GM19438 (cell line): ENCODE measurements at regions not wholly inside any gene's neighbourhood (a gene's known extent, or its start where the extent isn't known, plus 50 kb on each side); places are given as distances from the start of the nearest gene placed in this dataset.
A peak's percentile ranks its signal among the peaks of the same experiment; 100 is the strongest.

ENCODE experiments used
- ATAC-seq: cut with Tn5 transposase; IDR thresholded peaks from one replicate; pipeline ENCODE4 v1.9.1; 2021; ENCODE audit warnings: low read depth; ENCODE audit not compliant: unreplicated experiment

DNA sequence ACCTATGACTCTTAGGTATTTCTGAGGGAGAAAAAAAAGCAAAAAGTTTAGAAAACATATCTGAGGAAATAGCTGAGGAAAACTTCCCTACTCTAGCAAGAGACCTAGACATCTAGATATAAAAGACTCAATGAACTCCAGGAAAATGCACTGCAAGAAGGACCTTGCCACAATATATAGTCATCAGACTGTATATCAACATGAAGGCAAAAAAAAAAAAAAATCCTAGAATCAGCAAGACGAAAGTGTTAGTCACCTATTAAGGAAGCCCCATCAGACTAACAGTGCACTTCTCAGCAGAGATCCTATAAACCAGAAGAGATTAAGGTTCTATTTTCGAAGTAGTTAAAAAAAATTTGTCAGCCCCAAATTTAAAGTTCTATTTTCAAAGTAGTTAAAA is 166.2 kb downstream of the TMEM38B start:
- ATAC-seq: no peak

DNA sequence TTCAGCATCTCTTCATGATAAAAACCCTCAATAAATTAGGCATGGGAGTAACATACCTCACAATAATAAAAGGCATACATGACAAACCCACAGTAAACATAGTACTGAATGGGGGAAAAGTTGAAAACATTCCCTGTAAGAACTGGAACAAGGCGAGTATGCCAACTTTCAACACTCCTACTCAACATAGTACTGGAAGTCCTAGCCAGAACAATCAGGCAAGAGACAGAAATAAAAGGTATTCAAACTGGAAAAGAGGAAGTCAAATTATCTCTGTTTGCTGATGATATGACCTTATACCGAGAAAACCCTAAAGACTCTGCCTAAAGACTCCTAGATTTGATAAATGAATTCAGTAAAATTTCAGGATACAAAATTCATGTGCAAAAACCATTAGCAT is 167.6 kb downstream of the TMEM38B start:
- no peak for ATAC-seq

DNA sequence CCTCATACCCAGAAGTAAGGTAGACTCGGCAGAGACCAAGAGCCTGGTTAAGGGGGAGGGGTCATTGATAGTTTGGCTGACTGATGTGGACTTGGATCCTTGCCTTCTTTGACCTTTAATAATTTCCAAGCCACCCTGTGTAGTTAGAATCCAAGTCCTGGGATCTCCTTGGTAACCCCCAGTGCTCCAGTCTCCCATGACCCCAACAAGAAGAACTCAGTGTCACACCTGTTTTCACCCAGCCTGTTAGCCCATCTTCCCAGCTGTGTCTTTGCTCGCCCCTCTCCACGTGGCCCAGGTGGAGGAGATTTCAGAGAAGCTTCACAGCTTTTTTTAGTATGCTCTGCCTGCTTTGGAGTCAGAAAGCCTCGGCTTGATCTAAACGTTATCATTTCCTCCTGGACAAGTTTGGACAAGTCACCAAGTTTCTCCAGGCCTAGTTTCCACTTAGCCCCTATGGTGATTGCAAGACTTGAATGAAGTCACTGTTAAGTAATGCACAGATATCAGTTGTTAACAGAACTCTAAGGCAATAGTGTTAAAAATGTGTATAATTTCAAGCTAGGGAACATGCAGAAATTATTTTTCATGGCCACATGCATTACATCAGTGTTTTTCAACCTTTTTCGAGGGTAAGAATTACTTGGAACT is 170.0 kb downstream of the TMEM38B start:
- no peak for ATAC-seq

DNA sequence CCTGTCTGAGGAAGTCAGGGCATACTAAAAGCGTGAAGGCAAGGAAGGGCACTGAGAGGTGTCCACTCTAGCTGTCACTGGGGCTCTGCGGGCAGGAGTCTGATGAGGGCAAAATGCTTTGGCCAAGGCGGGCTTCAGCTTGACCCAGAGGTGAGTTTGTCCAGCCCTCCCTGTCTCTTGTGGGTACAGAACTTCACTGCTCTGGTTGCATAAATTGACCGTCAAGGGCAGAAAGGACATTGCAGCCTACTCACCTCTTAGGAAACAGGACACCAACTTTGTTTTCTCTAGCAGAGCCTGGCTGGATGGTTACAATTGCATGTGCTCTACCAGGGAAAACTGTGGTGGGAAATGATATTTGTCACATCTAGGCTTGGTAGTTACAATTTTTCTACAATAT is 170.9 kb downstream of the TMEM38B start:
- no peak for ATAC-seq

DNA sequence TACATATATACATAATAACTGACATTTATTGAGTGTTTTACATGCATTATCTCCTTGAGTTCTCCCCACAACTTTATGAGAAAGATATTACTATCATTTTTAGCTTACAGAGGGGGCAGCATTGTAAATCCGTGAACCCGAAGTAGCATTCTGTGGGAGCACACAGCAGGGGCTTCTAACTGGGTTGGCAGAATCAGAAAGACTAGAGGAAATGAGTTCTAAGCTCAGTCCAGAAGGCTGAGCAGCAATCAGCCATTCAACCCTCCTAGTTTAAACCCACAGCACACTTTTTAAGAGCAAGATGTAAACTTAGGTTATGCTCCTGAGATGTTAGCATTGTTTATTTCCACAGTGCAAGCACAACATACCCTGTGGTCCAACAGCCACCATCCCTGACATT is 177.2 kb downstream of the TMEM38B start:
- no peak for ATAC-seq

DNA sequence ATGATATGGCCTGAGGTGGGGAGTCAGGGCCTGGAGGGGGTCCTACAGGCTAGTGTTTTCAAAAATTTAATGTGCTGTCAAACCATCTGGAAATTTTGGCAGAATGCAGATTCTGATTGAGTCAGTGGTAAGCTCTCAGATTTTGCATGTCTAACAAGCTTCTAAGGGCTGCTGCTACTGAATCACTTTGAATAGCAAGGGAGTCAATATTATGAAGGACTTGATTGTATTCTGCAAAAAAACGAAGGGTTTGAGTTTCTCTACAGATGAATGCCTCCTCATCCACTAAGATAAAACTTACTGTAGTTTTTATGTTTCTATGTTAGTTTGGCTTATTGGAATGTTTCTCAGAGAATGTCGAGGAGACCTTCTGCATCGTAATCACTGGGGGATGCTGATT is 179.5 kb downstream of the TMEM38B start:
- ATAC-seq: no peak

DNA sequence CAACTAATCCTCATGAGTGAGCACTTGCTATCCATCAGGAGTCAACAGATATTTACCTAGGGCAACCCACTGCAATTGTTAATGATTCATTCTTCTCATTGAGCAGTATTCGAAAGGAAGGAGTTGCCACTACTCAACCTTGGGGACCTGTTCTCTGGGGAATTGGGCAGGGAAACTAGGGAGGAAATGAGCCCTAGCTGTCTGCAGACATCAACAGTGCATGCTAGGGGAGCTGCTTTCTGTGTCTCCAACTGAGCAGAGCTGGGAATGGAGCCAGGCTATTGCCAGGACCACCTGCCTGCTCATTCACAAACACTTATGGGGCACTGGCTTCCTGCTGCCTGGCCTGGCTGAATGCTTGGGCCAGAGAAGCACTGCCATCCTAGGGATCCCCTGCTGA is 183.4 kb downstream of the TMEM38B start:
- peak; percentile 80 for ATAC-seq

DNA sequence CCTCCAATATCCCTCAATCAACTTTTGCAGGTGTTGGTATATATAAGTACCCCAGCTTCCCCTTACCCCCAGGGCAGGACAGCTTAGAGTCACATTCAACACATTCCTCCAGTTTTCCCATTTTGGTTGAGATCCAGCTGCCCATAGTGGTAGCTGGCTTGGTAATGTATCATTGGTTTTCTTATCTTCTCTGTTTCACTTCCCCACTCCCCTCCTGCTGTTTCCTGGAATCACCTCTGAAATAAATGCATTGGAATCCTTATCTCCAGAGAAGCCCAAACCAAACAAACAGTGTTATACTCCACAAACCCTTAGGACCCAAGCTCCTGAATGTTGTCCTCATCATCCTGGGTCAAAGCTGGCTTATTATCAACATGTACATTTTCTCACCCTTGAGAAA is 184.8 kb downstream of the TMEM38B start:
- ATAC-seq: no peak

DNA sequence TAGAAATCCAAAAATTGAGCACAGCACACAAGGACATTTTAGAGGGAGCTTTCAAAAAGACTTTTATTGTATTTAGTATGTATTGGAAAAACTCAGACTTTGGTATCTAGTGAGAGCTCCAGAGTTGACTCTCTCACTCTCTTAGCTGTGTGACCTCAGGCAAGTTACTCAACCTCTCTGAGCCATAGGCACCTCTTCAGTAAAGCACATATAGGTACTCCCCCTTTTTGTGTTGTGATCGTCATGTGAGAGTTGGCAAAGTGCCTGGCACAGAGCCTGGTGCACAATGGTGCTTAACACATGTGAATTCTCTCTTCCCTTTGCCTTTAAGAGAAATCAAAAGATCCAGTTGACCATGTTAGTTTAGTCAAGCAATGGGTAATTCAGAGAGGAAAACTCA is 186.2 kb downstream of the TMEM38B start:
- ATAC-seq: no peak

DNA sequence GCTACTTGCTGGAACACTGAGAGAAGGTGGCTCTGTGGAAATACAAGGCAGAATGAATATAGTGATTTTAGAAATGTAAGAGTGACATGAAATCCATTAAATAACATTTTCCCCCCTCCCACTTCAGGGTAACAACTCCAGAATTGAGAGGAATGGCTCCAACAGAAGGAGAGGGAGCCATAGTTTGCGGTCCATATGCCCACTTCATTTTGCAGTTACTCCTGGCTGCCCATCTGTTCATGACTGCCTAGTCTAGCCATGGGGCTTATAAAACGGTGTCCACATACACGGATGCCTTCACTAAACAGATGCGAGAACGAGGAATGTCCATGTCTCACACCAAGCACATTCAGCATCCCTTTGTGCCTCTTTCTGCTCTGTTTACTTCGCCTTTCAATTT is 186.7 kb downstream of the TMEM38B start:
- no peak for ATAC-seq

DNA sequence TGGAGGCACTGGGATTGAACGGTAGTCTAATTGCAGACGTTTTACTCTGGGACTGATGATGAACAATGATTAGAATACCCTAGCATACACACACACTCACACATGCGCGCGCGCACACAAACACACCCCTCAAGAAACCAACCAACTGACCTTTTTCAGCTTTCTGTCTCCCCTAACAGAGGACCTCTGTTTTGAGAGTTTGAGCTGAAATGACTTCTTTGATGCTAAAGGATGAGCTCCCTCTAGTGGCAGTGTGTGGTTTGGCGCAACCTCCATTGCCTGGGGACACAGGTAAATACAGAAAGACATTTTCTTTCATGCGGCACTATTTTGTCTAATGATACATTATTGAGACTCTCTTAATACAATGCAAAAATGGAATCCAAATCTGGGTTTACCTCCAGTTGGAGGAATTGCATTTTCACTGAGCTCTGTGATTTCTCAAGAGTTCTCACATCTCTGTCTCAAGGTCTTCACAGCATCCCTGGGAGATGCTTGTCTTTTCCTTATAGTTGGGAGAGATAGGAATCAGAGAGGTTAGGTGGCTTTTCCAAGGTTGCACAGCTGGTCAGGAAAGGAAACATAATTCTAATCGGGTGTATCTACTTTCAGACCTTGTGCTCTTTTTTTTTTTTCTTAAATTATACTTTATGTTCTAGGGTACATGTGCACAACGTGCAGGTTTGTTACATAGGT is 187.5 kb downstream of the TMEM38B start:
- no peak for ATAC-seq

DNA sequence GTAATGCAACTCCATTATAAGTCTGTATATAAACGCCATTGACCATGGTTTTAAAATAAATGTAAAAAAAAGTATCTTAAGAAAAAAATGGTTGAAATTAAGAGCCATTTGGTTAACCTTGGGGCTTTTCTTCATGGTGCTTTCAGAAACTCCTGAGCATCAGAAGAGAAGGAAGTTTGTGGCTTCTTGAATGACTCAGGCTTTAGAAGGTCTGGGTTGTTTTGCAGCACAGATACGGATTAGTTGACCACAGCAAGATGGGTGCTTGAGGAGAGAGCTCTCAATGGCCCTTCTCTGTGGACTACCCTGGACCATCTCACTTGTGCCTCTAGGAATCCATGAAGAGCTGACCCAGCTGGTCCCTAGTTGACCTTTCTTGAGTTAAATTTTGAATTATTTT is 189.5 kb downstream of the TMEM38B start:
- peak; percentile 87 for ATAC-seq

DNA sequence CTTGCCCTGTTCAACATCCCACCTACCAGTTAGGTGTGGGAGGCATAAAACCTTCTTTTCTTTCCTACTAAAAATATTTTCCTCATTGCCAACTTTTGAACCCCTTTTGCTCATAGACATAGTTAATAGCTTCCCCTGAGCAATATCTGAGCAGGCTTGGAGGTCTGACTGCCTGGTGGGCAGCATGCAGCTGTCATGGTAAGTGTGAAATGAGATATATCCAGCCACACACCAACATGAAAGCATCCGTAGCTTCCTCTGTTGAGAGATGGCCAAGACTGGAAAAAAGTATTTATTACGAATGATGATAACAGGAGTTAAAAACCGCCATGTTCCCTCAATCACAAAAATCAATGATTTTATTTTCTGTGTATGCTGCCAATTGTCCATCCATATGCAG is 190.1 kb downstream of the TMEM38B start:
- no peak for ATAC-seq

DNA sequence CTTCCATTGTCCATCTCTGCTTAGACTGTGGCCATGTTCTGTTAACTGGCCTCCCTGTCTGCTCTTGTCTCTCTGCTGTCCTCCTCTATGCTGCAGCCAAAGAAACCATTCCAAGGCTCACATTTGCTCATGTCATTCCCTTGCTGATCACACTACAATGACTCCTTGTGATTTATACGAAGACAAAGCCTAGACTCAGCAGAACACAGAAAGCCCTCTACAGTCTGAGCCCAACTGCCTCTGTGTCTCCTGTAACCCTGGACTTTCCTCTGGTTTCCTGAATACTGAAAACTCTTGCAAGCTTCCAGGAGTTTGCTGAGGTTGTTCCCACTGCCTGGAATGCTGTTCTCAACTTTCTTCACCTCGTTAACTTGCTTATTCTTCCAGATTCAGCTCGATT is 191.8 kb downstream of the TMEM38B start:
- ATAC-seq: no peak

DNA sequence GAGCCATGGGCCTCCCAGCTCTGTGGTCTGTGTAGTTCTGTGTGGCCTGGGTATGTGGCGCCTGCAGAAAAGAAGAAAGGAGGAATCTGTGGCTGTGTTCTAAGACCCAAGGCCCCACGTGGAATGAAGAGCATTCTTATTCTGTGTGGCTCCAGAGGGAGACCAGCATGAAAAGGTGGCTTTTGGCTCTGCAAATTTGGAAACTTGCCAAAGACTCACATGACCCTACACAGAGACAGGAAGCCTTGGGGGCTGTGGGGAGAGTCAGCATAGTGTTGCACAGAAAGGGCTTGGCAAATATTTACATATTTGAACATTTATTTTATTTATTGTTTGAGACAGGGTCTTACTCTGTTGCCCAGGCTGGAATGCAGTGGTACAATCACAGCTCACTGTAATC is 193.3 kb downstream of the TMEM38B start:
- ATAC-seq: no peak

DNA sequence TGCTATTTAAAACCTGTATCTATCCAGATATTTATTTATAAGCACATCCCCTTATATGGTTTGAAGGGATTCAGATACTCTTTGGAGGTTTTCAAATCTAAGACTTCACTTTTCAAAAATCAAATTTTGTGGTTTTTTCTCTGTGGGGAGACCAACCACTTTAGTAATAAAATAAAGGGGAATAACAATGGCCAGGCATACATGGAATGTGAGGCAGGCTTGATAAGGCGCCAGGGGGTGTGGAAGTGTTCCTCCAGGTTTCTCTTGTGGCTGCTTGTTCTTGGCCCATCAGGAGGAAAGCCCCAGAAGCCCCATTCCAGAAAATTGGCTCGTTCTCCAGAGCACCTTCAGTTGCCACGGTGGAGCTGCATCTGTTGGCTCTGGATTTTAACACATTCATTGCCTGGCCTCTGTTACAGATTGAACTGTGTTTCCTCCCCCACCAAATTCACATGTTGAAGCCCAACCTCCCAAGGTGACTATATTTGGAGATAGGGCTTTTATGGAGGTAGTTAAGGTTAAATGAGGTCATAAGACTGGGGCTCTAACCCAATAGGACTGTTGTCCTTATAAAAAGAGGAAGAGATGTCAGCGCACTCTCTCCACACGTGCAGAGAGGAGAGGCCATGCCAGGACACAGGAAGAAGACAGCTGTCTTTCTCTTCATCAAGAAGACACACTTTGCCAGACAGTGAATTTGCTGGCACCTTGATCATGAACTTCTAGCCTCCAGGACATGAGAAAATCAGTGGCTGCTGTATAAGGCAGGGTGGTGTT is 195.9 kb downstream of the TMEM38B start:
- ATAC-seq: no peak

DNA sequence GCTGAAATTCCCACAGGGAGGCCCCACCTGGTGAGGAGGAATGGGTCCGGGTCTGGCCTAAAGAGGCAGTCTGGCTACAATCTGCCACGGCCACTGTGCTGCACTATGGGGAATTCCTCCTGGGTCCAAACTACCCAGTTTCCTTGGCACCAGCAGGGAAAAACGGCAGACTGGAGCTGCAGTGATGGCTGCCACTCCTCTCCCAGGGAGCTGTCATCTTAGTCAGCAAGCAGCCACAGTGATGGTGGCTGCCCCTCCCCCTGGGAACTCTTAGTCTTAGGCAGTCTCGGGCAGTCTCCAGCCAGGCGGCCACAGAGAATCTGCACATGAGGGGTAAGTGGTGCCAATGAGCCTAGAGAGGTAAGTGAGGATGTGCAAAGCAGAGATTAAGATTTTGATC is 205.8 kb downstream of the TMEM38B start:
- ATAC-seq: no peak

DNA sequence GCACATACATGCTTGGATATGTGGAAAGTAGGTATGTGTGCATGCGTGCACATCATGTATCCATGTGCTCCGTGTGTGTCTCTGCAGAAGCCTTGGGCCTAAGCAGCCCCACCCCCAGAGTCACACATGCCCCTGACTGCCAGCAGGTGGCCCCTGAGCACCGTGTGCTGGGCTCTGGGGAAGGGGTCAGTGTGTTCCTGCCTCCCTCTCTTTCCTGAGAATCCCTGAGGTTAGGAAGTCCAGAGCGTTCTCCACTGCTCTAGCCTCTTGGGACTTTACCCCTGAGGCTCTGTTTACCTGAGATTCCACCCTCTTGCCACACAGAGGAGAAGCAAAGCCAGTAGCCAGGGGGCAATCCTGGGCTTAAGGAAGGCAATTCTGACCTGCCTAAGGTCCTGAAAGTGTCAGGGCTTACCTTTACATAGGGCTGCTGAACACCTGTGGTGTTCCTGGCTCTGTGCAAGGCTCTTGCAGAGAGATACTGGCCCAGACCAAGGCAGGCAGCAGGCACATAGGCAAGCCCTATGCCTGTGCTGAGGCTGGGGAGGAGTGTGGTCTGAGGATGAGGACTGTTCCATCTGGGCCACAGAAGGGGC is 207.3 kb downstream of the TMEM38B start:
- no peak for ATAC-seq

DNA sequence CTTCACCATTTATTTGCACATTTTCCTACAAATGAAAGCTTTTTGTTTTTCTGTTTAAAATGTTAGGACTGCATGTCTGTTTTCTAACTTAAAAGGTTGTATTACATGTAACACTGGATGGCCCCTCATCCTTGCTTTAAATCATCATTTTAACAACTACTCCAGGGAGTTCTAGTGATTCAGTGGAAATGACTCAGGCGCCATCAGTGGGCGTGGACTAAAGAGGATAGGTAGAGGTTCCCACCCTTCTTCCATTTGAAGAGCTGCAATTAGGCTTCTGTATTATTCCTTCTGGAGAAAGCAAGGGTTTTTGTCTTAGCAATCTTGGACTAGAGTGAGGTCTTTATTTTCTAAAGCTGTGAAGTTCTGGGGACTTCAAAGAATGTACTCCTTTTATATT is 213.7 kb downstream of the TMEM38B start:
- ATAC-seq: no peak

DNA sequence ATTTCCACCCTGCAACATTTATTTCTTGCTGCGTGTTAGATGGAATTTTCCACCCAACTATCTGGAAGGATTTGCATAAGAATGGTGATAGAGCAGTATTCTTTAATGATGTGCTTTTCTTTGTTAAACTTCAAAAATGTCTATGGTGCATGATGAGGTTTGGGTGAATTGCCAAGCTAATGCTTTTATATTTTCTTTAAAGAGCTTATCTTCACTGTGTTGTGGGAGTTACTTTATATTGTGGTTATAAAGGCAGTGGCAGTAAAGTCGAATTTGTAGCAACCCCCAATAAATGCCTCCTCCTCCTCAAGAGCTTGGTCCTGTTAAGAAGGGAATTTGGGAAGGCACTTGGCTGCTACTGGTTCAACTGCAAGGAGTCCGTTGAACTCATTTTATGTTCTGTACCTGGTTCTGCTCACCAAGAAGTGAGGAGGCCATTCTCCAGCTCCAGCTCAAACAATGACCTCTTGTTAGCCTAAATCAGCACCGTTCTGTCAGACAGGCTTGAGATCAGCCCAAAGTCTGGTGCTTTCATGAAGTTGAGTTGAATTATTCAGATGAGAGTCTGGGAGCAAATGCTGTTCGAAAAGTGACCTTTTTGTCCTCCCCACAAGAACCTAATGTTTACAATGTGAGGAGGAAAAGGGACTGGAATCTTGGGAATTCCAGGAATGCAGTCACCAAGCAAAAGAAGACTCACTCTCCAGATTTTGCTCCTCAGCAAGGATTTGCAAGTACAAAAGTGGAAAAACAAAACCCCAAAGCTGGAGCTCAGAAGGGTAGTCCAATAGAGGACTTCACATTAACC is 217.0 kb downstream of the TMEM38B start:
- ATAC-seq: no peak
